Neural progenitor cell (in vitro differentiated cells): ENCODE measurements at regions not wholly inside any gene's neighbourhood (a gene's known extent, or its start where the extent isn't known, plus 50 kb on each side); places are given as distances from the start of the nearest gene placed in this dataset.
"Not testable (repeated sequence)": the region's sequence is repeated elsewhere in the genome, so short reads cannot be mapped to it uniquely, and the experiment has no call there.

ENCODE experiments used
- DNase-seq: peaks from one replicate; pipeline ENCODE4 v3.0.0-alpha.2; 2016; ENCODE audit warnings: low spot score
- H2AFZ ChIP-seq: fragments of 200-600 bp; sonication (generic); replicated peaks from 2 replicates; pipeline ENCODE4 v1.6.1; 2016; ENCODE audit warnings: antibody characterized with exemption
- H3F3A ChIP-seq: fragments of 200-600 bp; sonication (generic); 2 replicates; pipeline ENCODE4 v1.6.1; 2016; ENCODE audit warnings: antibody characterized with exemption, low read depth
- H3K27ac ChIP-seq: fragments of 200-600 bp; sonication (generic); 2 replicates; pipeline ENCODE4 v1.5.1; 2016; ENCODE audit warnings: mild to moderate bottlenecking
- H3K27me3 ChIP-seq: fragments of 200-600 bp; sonication (generic); 2 replicates; pipeline ENCODE4 v1.6.1; 2016; ENCODE audit warnings: mild to moderate bottlenecking, moderate library complexity
- H3K36me3 ChIP-seq: fragments of 200-600 bp; sonication (generic); 2 replicates; pipeline ENCODE4 v1.5.1; 2016
- H3K4me1 ChIP-seq: fragments of 200-600 bp; sonication (generic); 2 replicates; pipeline ENCODE4 v1.6.1; 2016; ENCODE audit warnings: mixed run types
- H3K4me2 ChIP-seq: fragments of 200-600 bp; sonication (generic); 2 replicates; pipeline ENCODE4 v1.6.1; 2016
- H3K4me3 ChIP-seq: fragments of 200-600 bp; sonication (generic); 2 replicates; pipeline ENCODE4 v1.5.1; 2016
- H3K79me2 ChIP-seq: fragments of 200-600 bp; sonication (generic); 2 replicates; pipeline ENCODE4 v1.6.1; 2016; ENCODE audit warnings: low read depth
- H3K9ac ChIP-seq: fragments of 200-600 bp; sonication (generic); 2 replicates; pipeline ENCODE4 v1.6.1; 2016
- H3K9me3 ChIP-seq: fragments of 200-600 bp; sonication (generic); 2 replicates; pipeline ENCODE4 v1.5.1; 2016; ENCODE audit warnings: low read depth
- H4K20me1 ChIP-seq: fragments of 200-600 bp; sonication (generic); 2 replicates; pipeline ENCODE4 v1.6.1; 2016; ENCODE audit warnings: low read depth
- H3K27ac Mint-ChIP-seq: 3 replicates; pipeline ENCODE4 v1.8.0; 2021; ENCODE audit warnings: mixed read lengths
- H3K27me3 Mint-ChIP-seq: 2 replicates; pipeline ENCODE4 v1.8.0; 2022; ENCODE audit warnings: low read depth, mild to moderate bottlenecking, inconsistent platforms, moderate library complexity, mixed read lengths; ENCODE audit not compliant: insufficient read depth
- H3K36me3 Mint-ChIP-seq: 3 replicates; pipeline ENCODE4 v1.8.0; 2021; ENCODE audit warnings: mixed read lengths
- H3K4me1 Mint-ChIP-seq: 3 replicates; pipeline ENCODE4 v1.8.0; 2021; ENCODE audit warnings: mixed read lengths
- H3K4me3 Mint-ChIP-seq: 3 replicates; pipeline ENCODE4 v1.8.0; 2021; ENCODE audit warnings: mild to moderate bottlenecking, moderate library complexity, mixed read lengths
- H3K9me3 Mint-ChIP-seq: 3 replicates; pipeline ENCODE4 v1.8.0; 2020; ENCODE audit warnings: mixed read lengths
- CTCF ChIP-seq: fragments of 200-600 bp; sonication (generic); IDR thresholded peaks from 2 replicates; pipeline ENCODE4 v1.5.1; 2017; ENCODE audit warnings: antibody characterized with exemption, mild to moderate bottlenecking
- EZH2 ChIP-seq: fragments of 200-600 bp; sonication (generic); IDR thresholded peaks from 2 replicates; pipeline ENCODE4 v1.6.1; 2017; ENCODE audit warnings: antibody characterized with exemption, mild to moderate bottlenecking, moderate library complexity
- EZH2phosphoT487 ChIP-seq: fragments of 200-600 bp; sonication (generic); IDR thresholded peaks from 2 replicates; pipeline ENCODE4 v1.6.1; 2017; ENCODE audit warnings: antibody characterized with exemption

- H3K27me3 ChIP-seq, H3K27ac Mint-ChIP-seq, H3K4me3 ChIP-seq, H3K36me3 ChIP-seq, H4K20me1 ChIP-seq, H3K9me3 ChIP-seq, H3K9ac ChIP-seq, H3F3A ChIP-seq, H3K27me3 Mint-ChIP-seq, H3K9me3 Mint-ChIP-seq, H3K4me2 ChIP-seq, H3K79me2 ChIP-seq, H3K27ac ChIP-seq, H3K36me3 Mint-ChIP-seq, H2AFZ ChIP-seq, H3K4me1 ChIP-seq, H3K4me1 Mint-ChIP-seq, DNase-seq, H3K4me3 Mint-ChIP-seq: not testable (repeated sequence)
These were observed 106.1 kb downstream of the CHD1L start for GRCh38 chr1:147348592-147348991.

- Histone ChIP-seq H3K4me1 (no peaks in the 10 kb centered on the region), H3K9me3 (no peaks in the 10 kb centered on the region), H3K27ac (no peak overlapping the region), H4K20me1 (no peaks in the 10 kb centered on the region), H3K9ac (no peak overlapping the region), H3K79me2 (no peaks in the 10 kb centered on the region), H3F3A (no peaks in the 10 kb centered on the region), H3K4me3 (no peak overlapping the region), H2AFZ (no peak overlapping the region), H3K36me3 (no peaks in the 10 kb centered on the region), H3K4me2 (no peak overlapping the region), H3K27me3 (no peaks in the 10 kb centered on the region)
- no peak for TF ChIP-seq EZH2phosphoT487
- no peak for TF ChIP-seq EZH2
- no peak for TF ChIP-seq CTCF
- H3K27ac Mint-ChIP-seq: no peak overlapping the region
- DNase-seq: no peak
- H3K9me3 Mint-ChIP-seq: peaks cover under 1% of the 10 kb centered on the region
- H3K4me1 Mint-ChIP-seq: no peaks in the 10 kb centered on the region
- H3K4me3 Mint-ChIP-seq: no peak overlapping the region
- H3K27me3 Mint-ChIP-seq: no peaks in the 10 kb centered on the region
- H3K36me3 Mint-ChIP-seq: no peaks in the 10 kb centered on the region
These were observed 107.0 kb downstream of the CHD1L start for GRCh38 chr1:147349533-147349932.

GRCh38 chr1:147351140-147351835 is 108.8 kb downstream of the CHD1L start:
- Histone ChIP-seq H3K27me3 (no peaks in the 10 kb centered on the region), H3K4me2 (no peak overlapping the region), H3F3A (no peaks in the 10 kb centered on the region), H3K36me3 (no peaks in the 10 kb centered on the region), H3K79me2 (no peaks in the 10 kb centered on the region), H4K20me1 (no peaks in the 10 kb centered on the region), H2AFZ (no peak overlapping the region), H3K27ac (no peak overlapping the region), H3K4me3 (no peak overlapping the region), H3K9ac (no peak overlapping the region), H3K9me3 (no peaks in the 10 kb centered on the region), H3K4me1 (no peaks in the 10 kb centered on the region)
- Mint-ChIP-seq H3K4me1 (no peaks in the 10 kb centered on the region), H3K27me3 (no peaks in the 10 kb centered on the region), H3K36me3 (no peaks in the 10 kb centered on the region), H3K27ac (no peak overlapping the region), H3K9me3 (no peaks in the 10 kb centered on the region), H3K4me3 (no peak overlapping the region)
- no peak for TF ChIP-seq CTCF
- DNase-seq: no peak

GRCh38 chr1:147377263-147378246 is 135.1 kb downstream of the CHD1L start:
- Histone ChIP-seq H3K79me2 (no peaks in the 10 kb centered on the region), H3K36me3 (no peaks in the 10 kb centered on the region), H3K4me2 (no peak overlapping the region), H3K4me1 (peaks cover 5% of the 10 kb centered on the region), H2AFZ (peak overlapping the region; percentile 42), H3K27ac (no peak overlapping the region), H3K4me3 (no peak overlapping the region), H3K27me3 (no peaks in the 10 kb centered on the region), H3K9me3 (no peaks in the 10 kb centered on the region), H3F3A (no peaks in the 10 kb centered on the region), H3K9ac (no peak overlapping the region), H4K20me1 (no peaks in the 10 kb centered on the region)
- Mint-ChIP-seq H3K27ac (no peak overlapping the region), H3K4me1 (no peaks in the 10 kb centered on the region), H3K27me3 (no peaks in the 10 kb centered on the region), H3K4me3 (no peak overlapping the region), H3K36me3 (no peaks in the 10 kb centered on the region), H3K9me3 (peaks cover 7% of the 10 kb centered on the region)
- DNase-seq: no peak
- no peak for TF ChIP-seq EZH2
- no peak for TF ChIP-seq EZH2phosphoT487
- TF ChIP-seq CTCF: no peak
